Loucy (cell line): ENCODE measurements at regions not wholly inside any gene's neighbourhood (a gene's known extent, or its start where the extent isn't known, plus 50 kb on each side); places are given as distances from the start of the nearest gene placed in this dataset.

Experiments
- H2AFZ ChIP-seq: fragments of 200-600 bp; sonication (generic); 2 replicates; pipeline ENCODE4 v1.6.0; 2016; ENCODE audit warnings: antibody characterized with exemption, mild to moderate bottlenecking, low read length, moderate library complexity
- H3F3A ChIP-seq: fragments of 200-600 bp; 2 replicates; pipeline ENCODE4 v1.6.0; 2016; ENCODE audit warnings: antibody characterized with exemption, low read depth, mild to moderate bottlenecking
- H3K27me3 ChIP-seq: fragments of 200-600 bp; sonication (generic); 2 replicates; pipeline ENCODE4 v1.6.1; 2014; ENCODE audit warnings: low read length, mild to moderate bottlenecking; ENCODE audit not compliant: insufficient read depth, poor library complexity, severe bottlenecking
- H3K36me3 ChIP-seq: fragments of 200-600 bp; sonication (generic); 2 replicates; pipeline ENCODE4 v1.6.1; 2016; ENCODE audit warnings: low read length; ENCODE audit not compliant: insufficient read depth
- H3K4me1 ChIP-seq: fragments of 200-600 bp; sonication (generic); 2 replicates; pipeline ENCODE4 v1.5.1; 2014; ENCODE audit warnings: low read length, mild to moderate bottlenecking; ENCODE audit not compliant: insufficient read depth, poor library complexity, severe bottlenecking
- H3K4me2 ChIP-seq: fragments of 200-600 bp; sonication (generic); 2 replicates; pipeline ENCODE4 v1.6.0; 2014; ENCODE audit warnings: antibody characterized with exemption, low read length, low read depth, mild to moderate bottlenecking; ENCODE audit not compliant: poor library complexity, severe bottlenecking
- H3K4me3 ChIP-seq: fragments of 200-600 bp; sonication (generic); 2 replicates; pipeline ENCODE4 v1.5.1; 2014; ENCODE audit warnings: low read length, mild to moderate bottlenecking, mixed read lengths; ENCODE audit not compliant: poor library complexity, severe bottlenecking
- H3K79me2 ChIP-seq: fragments of 200-600 bp; sonication (generic); 2 replicates; pipeline ENCODE4 v1.6.1; 2014; ENCODE audit warnings: low read length; ENCODE audit not compliant: insufficient read depth
- H3K9ac ChIP-seq: fragments of 200-600 bp; sonication (generic); 2 replicates; pipeline ENCODE4 v1.6.0; 2014; ENCODE audit warnings: mild to moderate bottlenecking, low read depth, low read length, moderate library complexity; ENCODE audit not compliant: poor library complexity, severe bottlenecking
- H3K9me2 ChIP-seq: fragments of 200-600 bp; sonication (generic); replicated peaks from 2 replicates; pipeline ENCODE4 v1.6.1; 2016; ENCODE audit warnings: low read depth, low read length, mixed read lengths
- H3K9me3 ChIP-seq: fragments of 200-600 bp; sonication (generic); 2 replicates; pipeline ENCODE4 v1.6.1; 2014; ENCODE audit warnings: mild to moderate bottlenecking, antibody characterized with exemption, low read length, low read depth; ENCODE audit not compliant: insufficient read depth
- H4K20me1 ChIP-seq: fragments of 200-600 bp; sonication (generic); 2 replicates; pipeline ENCODE4 v1.6.0; 2014; ENCODE audit warnings: antibody characterized with exemption, low read length, mild to moderate bottlenecking; ENCODE audit not compliant: insufficient read depth, poor library complexity, severe bottlenecking
- CTCF ChIP-seq: fragments of 200-600 bp; sonication (generic); conservative IDR thresholded peaks from 2 replicates; pipeline ENCODE4 v1.5.1; 2014; ENCODE audit warnings: mild to moderate bottlenecking, antibody characterized with exemption, low read length
- EZH2phosphoT487 ChIP-seq: fragments of 200-600 bp; IDR thresholded peaks from 2 replicates; pipeline ENCODE4 v1.6.1; 2018; ENCODE audit warnings: antibody characterized with exemption, mild to moderate bottlenecking, moderate library complexity, borderline replicate concordance

- no peaks in the 10 kb centered on the region for H3K79me2 ChIP-seq
- H3K36me3 ChIP-seq, result no peaks in the 10 kb centered on the region
- no peaks in the 10 kb centered on the region for H3K9me3 ChIP-seq
- H3K4me1 ChIP-seq, result no peaks in the 10 kb centered on the region
- TF ChIP-seq EZH2phosphoT487 (no peak), CTCF (no peak)
- no peaks in the 10 kb centered on the region for H3F3A ChIP-seq
- H3K27me3 ChIP-seq, result no peaks in the 10 kb centered on the region
- H4K20me1 ChIP-seq, result no peaks in the 10 kb centered on the region
- no peak overlapping the region for H3K4me2 ChIP-seq
- no peak overlapping the region for H3K4me3 ChIP-seq
- no peak overlapping the region for H3K9ac ChIP-seq
- no peaks in the 10 kb centered on the region for H3K9me2 ChIP-seq
- no peak overlapping the region for H2AFZ ChIP-seq
These were observed 268.0 kb upstream of the ZMIZ1 start for GRCh38 chr10:78800535-78801320.

GRCh38 chr10:78802431-78802830 lies 266.3 kb upstream of the ZMIZ1 start:
- Histone ChIP-seq H3F3A (no peaks in the 10 kb centered on the region), H3K4me2 (no peak overlapping the region), H3K9ac (no peak overlapping the region), H2AFZ (no peak overlapping the region), H3K79me2 (no peaks in the 10 kb centered on the region), H3K9me3 (no peaks in the 10 kb centered on the region), H3K36me3 (no peaks in the 10 kb centered on the region), H4K20me1 (no peaks in the 10 kb centered on the region), H3K4me3 (no peak overlapping the region), H3K27me3 (no peaks in the 10 kb centered on the region), H3K4me1 (no peaks in the 10 kb centered on the region), H3K9me2 (no peaks in the 10 kb centered on the region)
- TF ChIP-seq CTCF (no peak), EZH2phosphoT487 (no peak)

GRCh38 chr10:78802866-78803265 lies 265.9 kb upstream of the ZMIZ1 start:
- H4K20me1 ChIP-seq, result no peaks in the 10 kb centered on the region
- H3K9me2 ChIP-seq, result no peaks in the 10 kb centered on the region
- no peaks in the 10 kb centered on the region for H3K4me1 ChIP-seq
- no peak overlapping the region for H2AFZ ChIP-seq
- no peaks in the 10 kb centered on the region for H3K27me3 ChIP-seq
- TF ChIP-seq EZH2phosphoT487 (no peak), CTCF (no peak)
- H3K4me3 ChIP-seq, result no peak overlapping the region
- no peaks in the 10 kb centered on the region for H3K9me3 ChIP-seq
- H3K79me2 ChIP-seq, result no peaks in the 10 kb centered on the region
- no peak overlapping the region for H3K9ac ChIP-seq
- no peaks in the 10 kb centered on the region for H3K36me3 ChIP-seq
- no peaks in the 10 kb centered on the region for H3F3A ChIP-seq
- H3K4me2 ChIP-seq, result no peak overlapping the region
